PC-9 (cell line): ENCODE measurements at regions not wholly inside any gene's neighbourhood (a gene's known extent, or its start where the extent isn't known, plus 50 kb on each side); places are given as distances from the start of the nearest gene placed in this dataset.

ENCODE experiments used
- EZH2 ChIP-seq: fragments of 200-600 bp; sonication (generic); IDR thresholded peaks from 2 replicates; pipeline ENCODE4 v1.8.0; 2017; ENCODE audit warnings: antibody characterized with exemption, low read depth
- TF ChIP-seq, protein P1 (sequence below): fragments of 200-600 bp; sonication (generic); conservative IDR thresholded peaks from 2 replicates; pipeline ENCODE4 v1.6.1; 2017; ENCODE audit warnings: mixed run types, antibody characterized with exemption, mild to moderate bottlenecking, moderate library complexity

DNA sequence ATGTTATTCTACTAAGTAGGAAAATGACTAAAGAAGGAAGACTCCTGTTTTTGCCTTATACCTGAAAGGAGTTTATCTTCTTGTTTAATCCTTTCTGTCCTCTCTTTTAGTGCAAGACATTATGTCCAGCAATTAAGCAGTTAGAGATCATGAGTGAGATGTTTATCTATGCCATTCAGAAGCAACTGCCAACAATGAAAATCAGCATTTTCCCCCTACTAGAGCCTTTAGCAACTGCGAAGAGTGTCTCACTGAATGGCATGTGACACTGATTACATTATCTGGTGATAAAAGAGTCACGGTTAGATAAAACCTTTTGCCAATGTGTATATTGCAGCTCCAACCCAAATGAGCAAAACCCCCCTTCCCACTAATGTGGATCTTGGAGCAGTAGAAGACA lies 357.7 kb upstream of the SYT4 start:
- TF ChIP-seq, protein P1, sequence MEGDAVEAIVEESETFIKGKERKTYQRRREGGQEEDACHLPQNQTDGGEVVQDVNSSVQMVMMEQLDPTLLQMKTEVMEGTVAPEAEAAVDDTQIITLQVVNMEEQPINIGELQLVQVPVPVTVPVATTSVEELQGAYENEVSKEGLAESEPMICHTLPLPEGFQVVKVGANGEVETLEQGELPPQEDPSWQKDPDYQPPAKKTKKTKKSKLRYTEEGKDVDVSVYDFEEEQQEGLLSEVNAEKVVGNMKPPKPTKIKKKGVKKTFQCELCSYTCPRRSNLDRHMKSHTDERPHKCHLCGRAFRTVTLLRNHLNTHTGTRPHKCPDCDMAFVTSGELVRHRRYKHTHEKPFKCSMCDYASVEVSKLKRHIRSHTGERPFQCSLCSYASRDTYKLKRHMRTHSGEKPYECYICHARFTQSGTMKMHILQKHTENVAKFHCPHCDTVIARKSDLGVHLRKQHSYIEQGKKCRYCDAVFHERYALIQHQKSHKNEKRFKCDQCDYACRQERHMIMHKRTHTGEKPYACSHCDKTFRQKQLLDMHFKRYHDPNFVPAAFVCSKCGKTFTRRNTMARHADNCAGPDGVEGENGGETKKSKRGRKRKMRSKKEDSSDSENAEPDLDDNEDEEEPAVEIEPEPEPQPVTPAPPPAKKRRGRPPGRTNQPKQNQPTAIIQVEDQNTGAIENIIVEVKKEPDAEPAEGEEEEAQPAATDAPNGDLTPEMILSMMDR, result no peak
- no peak for TF ChIP-seq EZH2
